T-helper 2 cell treated with Interferon-gamma antibody and Interleukin-4, amounts not matched to agents 5 μg/mL and 100 μg/mL, for 36 hours (primary cell): ENCODE measurements at regions not wholly inside any gene's neighbourhood (a gene's known extent, or its start where the extent isn't known, plus 50 kb on each side); places are given as distances from the start of the nearest gene placed in this dataset.

Experiments used
- DNase-seq: peaks from one replicate; pipeline ENCODE4 v3.0.0; 2021; ENCODE audit warnings: low spot score
- H3K27ac Mint-ChIP-seq: one replicate; pipeline ENCODE4 v1.8.0; 2021; ENCODE audit warnings: mild to moderate bottlenecking, mixed read lengths
- H3K27me3 Mint-ChIP-seq: one replicate; pipeline ENCODE4 v1.8.0; 2021; ENCODE audit warnings: low read depth, mixed read lengths
- H3K36me3 Mint-ChIP-seq: one replicate; pipeline ENCODE4 v1.8.0; 2021; ENCODE audit warnings: low read depth, mixed read lengths
- H3K4me1 Mint-ChIP-seq: one replicate; pipeline ENCODE4 v1.8.0; 2021; ENCODE audit warnings: low read depth, mixed read lengths
- H3K4me3 Mint-ChIP-seq: one replicate; pipeline ENCODE4 v1.8.0; 2022; ENCODE audit warnings: mild to moderate bottlenecking, moderate library complexity, mixed read lengths
- H3K9me3 Mint-ChIP-seq: one replicate; pipeline ENCODE4 v1.8.0; 2021; ENCODE audit warnings: mixed read lengths

DNA sequence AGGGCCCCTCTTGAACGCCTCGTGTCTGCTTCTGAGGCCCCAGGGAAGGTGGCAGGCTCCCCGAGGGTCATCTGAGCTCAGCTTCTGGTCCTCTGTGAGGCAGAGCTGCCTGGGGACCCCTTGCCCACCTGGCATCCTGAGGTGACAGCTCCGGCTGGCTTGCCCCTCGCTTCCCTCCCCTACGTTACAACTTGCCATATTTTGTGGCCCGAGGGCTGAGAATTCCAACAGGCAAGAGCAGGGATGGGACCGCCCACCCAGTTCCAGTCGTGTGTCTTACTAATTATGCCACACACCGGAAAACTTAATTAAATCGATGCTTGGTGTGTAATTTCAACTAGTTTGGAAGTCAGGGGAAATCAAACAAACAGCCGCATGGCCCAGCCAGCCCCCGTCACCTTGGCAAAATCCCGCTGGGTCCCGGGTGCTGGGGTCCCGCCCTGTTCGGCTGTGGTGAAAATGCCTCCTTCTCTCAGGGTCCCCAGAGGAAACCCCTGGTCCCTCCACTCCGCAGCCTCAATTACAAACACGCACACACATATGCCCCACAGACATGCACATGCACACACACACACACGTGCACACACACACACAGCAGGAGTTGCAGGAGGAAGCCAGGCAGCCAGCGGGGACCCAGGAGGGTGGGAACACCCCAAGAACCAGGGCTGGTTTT is 221.0 kb upstream of the IER5L start:
- Mint-ChIP-seq H3K27ac (no peak overlapping the region), H3K36me3 (no peaks in the 10 kb centered on the region), H3K4me1 (peaks cover 3% of the 10 kb centered on the region), H3K4me3 (no peak overlapping the region), H3K9me3 (no peaks in the 10 kb centered on the region), H3K27me3 (no peaks in the 10 kb centered on the region)
- no peak for DNase-seq

DNA sequence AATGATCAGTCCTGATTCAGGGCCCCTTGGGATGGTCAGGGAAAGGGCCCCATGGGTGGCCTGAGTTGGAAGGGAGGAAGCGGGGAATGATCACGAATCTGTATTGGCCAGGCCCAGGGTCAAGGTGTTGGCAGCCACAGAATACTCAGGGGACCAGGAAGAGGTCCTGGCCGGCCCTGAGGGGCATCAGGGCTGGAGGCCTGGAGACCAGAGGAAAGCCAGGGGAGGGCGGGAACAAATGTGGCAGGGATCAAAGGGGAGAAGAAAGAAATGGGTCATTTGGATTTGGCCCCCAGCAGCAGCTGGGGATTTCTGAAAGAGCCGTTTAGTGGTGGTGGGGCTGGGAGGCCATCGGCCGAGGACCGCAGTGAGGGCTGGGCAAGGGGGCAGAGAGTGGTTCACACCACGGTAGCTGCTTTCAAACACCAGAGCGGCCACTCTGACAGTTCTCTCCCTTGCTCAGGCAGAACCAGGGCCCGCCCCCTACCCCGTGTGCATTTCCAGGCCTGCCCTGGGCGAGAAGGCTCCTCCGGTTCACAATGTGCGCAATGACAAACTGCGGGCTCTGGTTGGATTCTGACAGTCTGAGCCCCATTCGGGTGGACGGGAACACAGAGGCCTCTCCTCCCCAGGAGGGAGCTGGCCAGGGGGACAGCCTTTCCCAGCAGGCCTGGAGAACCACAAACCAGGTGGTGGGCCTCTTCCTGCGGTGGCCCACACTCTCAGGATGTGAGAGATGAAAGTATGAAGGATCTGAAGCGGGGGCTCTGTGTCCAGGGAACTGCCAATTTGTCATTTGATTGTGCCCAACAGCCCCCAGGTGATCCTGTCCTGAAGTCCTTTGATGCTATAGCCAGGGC is 220.3 kb upstream of the IER5L start:
- Mint-ChIP-seq H3K27me3 (no peaks in the 10 kb centered on the region), H3K9me3 (no peaks in the 10 kb centered on the region), H3K4me3 (no peak overlapping the region), H3K27ac (no peak overlapping the region), H3K4me1 (peaks cover 3% of the 10 kb centered on the region), H3K36me3 (no peaks in the 10 kb centered on the region)
- no peak for DNase-seq

DNA sequence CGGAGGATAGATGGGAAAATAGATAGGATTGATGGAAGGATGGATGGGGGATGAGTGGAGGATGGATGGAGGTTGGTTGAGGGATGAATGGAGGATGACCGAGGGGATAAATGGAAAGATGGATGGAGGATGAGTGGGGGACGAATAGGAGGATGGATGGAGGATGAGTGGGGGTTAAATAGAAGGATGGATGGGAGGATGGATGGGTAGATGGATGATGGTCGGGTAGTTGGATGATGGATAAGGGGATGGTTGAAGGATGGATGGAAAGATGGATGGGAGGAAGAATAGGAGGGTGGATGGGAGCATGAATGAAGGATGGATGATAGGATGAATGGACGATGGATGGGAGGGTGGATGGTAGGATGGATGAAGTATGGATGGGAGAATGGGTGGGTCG is 219.3 kb upstream of the IER5L start:
- Mint-ChIP-seq H3K4me1 (peaks cover 3% of the 10 kb centered on the region), H3K27ac (no peak overlapping the region), H3K27me3 (no peaks in the 10 kb centered on the region), H3K4me3 (no peak overlapping the region), H3K36me3 (no peaks in the 10 kb centered on the region), H3K9me3 (no peaks in the 10 kb centered on the region)
- no peak for DNase-seq

DNA sequence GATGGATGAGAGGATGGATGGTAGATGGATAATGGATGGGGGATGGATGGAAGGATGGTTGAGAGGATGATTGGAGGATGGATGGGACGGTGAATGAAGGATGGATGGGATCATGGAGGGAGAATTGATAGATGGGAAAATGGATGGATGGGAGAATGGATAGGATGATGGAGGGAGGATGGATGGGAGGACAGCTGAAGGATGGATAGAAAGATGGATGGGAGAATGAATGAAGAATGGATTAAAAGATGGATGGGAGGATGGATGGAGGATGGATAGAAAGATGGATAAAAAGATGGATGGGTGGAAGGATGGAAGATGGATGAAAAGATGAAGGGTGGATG is 218.3 kb upstream of the IER5L start:
- Mint-ChIP-seq H3K27me3 (no peaks in the 10 kb centered on the region), H3K4me3 (no peak overlapping the region), H3K9me3 (no peaks in the 10 kb centered on the region), H3K36me3 (no peaks in the 10 kb centered on the region), H3K27ac (no peak overlapping the region), H3K4me1 (peaks cover 3% of the 10 kb centered on the region)
- DNase-seq = no peak

DNA sequence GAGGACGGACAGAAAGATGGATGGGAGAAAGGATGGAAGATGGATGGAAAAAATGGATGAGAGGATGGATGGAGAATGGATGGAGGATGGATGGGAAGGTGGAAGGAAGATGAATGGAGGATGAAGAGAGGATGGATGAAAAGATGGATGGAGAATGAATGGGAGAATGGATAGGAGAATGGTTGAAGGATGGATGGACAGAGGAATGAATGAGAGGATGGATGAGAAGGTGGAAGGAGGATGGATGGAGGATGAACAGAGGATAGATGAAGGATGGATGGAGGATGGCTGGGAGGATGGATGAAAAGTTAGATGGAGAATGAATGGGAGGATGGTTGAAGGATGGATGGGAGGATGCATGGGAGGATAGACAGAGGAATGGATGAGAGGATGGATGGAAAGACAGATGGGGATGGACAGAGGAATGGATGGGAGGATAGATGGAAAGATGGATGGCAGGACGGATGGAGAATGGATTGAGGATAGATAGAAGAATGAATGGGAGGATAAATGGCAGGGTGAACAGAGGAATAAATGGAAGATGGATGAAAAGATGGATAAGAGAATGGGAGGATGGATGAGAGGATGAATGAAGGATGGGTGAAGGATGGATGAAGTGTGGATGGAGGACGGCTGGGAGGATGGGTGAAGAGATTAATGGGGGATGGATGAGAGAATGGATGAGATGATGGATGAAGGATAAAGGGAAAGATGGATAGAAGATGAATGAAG is 217.7 kb upstream of the IER5L start:
- no peaks in the 10 kb centered on the region for H3K9me3 Mint-ChIP-seq
- H3K27me3 Mint-ChIP-seq = no peaks in the 10 kb centered on the region
- no peaks in the 10 kb centered on the region for H3K36me3 Mint-ChIP-seq
- H3K4me3 Mint-ChIP-seq = no peak overlapping the region
- no peak for DNase-seq
- peaks cover 3% of the 10 kb centered on the region for H3K4me1 Mint-ChIP-seq
- H3K27ac Mint-ChIP-seq = no peak overlapping the region

DNA sequence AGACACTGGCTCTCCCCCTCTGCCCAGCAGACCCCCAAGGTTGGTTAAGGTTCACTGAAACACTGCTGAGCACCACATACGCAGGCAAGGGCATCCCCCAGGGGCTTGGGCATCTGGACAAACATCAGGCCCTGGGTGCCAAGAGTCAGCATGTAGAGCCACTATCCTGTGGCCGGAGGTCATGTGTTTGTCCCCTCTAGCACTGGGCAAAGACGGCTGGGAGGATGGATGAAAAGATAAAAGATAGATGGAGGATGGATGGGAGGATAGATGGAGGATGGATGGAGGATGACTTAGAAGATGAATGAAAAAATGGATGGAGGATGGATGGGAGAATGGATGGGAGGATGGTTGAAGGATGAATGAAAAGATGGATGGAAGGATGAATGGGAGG is 216.8 kb upstream of the IER5L start:
- Mint-ChIP-seq H3K4me1 (peaks cover 3% of the 10 kb centered on the region), H3K36me3 (no peaks in the 10 kb centered on the region), H3K27ac (no peak overlapping the region), H3K4me3 (no peak overlapping the region), H3K9me3 (no peaks in the 10 kb centered on the region), H3K27me3 (peaks cover 2% of the 10 kb centered on the region)
- no peak for DNase-seq

DNA sequence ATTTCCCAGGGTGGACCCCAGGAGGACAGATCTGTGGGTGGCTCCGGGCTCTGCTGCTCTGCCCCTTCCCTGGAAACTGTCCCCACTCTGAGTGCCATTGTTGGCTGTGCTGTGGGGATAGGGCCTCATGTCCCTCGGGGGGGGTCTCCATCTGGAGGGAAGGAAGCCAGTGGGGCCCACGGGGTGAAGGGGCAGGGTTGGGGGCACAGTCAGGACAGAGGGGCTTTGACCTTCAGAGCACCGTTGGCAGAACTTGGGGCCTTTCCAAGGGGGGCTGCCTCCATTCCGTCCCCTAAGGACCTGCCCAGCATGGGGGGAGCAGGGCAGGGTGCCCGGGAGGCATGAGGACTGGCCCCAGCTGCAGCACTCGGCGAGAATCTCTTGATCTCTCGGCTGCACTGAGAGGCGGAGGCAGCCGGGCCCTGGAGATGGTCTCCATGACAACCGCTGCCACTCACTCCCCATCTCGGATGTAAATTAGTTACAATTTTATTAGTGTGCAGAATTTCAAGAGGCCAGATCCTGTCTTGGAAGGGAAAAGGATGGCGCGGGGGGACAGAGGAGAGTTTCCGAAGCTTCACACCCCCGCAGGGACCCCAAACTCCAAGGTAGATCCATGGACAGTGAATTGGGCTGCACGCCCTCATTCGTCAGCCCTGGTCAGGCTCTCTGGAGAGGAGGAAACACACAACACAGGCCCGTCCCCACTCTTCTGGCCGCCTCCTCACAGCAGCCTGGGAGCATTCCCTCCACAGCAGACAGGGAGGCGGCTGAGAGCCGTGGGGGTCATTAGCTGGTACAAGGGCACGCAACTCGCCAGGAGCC is 216.2 kb upstream of the IER5L start:
- Mint-ChIP-seq H3K4me1 (peaks cover 3% of the 10 kb centered on the region), H3K27ac (no peak overlapping the region), H3K9me3 (no peaks in the 10 kb centered on the region), H3K36me3 (no peaks in the 10 kb centered on the region), H3K4me3 (no peak overlapping the region), H3K27me3 (peaks cover 2% of the 10 kb centered on the region)
- no peak for DNase-seq

DNA sequence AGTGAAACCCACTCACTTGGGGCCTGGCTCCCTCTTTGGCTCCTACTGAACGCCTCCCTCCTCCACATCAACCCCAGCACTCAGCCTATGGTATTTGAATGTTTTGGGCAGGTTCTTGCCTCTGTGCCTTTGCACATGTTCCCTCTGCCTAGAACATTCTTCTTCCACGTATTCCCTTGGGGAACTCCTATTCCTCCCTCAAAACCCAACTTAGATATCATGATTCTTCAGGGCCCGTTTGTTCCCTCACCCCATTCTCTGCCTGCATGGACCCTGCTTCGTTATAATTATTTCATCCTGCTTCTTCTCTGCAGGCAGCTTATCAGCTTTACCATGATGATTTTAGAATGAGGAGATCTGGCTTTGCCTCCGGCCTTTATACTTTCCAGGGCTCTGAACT is 215.0 kb upstream of the IER5L start:
- Mint-ChIP-seq H3K9me3 (no peaks in the 10 kb centered on the region), H3K4me1 (peaks cover 3% of the 10 kb centered on the region), H3K27ac (no peak overlapping the region), H3K36me3 (no peaks in the 10 kb centered on the region), H3K4me3 (no peak overlapping the region), H3K27me3 (peaks cover 5% of the 10 kb centered on the region)
- DNase-seq = no peak

DNA sequence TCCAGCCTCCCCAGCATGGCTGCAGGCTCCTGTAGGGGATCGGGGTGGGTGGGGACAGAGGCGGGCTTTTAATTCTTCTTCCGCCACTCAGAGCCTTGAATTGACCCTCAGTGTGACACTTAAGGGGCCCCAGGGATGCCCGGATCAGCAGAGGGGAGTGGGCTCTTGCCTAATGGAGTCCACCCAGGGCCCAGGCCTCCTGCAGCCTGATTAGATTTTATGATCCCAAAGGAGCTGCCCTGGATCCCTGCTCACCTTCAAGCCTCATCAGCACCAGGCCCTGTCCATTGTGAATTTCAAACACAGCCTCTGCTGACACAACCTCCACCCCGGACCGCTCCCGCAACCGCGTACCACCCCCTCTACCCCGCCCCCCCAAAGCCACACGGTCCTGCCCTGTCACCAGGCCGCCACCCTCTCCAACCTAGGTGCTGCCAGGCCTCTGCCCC is 214.1 kb upstream of the IER5L start:
- no peak for DNase-seq
- Mint-ChIP-seq H3K36me3 (no peaks in the 10 kb centered on the region), H3K27ac (no peak overlapping the region), H3K4me1 (no peaks in the 10 kb centered on the region), H3K9me3 (no peaks in the 10 kb centered on the region), H3K27me3 (peaks cover 8% of the 10 kb centered on the region), H3K4me3 (no peak overlapping the region)

DNA sequence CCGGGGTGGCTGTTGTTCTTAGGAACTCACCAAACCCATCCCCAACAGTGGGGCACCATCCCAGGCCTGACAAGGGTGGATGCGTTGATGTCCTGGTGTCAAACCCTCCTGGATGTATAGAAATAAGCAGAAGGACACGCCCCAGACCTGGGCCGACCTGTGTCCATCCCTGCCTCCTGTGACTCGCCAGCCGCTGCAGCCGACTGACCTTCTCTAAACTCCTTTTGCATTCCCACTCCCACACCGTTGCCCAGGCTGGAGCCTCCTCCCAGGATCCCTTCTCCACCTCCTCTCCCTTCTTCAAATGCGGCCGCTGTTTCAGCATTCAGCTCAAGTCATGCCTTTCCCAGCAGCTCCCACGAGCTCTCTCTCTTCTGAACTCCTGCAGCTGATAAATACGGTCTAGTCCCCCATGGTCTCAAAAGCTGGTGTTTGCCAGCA is 213.2 kb upstream of the IER5L start:
- Mint-ChIP-seq H3K9me3 (no peaks in the 10 kb centered on the region), H3K4me1 (no peaks in the 10 kb centered on the region), H3K36me3 (no peaks in the 10 kb centered on the region), H3K4me3 (no peak overlapping the region), H3K27ac (no peak overlapping the region), H3K27me3 (peaks cover 8% of the 10 kb centered on the region)
- DNase-seq = no peak

DNA sequence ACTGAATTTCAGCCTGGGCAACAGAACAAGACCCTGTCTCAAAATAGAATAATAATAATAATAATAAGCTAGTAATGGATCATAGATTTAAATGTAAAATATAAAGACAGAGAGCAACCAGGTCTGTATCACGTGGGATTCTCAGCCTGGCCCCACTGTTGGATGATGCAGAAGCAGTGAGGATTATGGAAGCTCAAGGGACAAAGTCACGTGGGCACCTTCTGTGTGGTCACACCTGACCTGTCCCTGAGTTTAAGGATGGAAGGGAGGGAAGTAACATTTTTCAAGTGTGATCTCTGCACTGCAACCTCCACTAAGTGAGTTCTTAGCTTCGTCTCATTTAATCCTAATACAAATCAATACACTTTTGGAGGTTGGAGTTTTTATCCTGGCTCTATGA is 212.5 kb upstream of the IER5L start:
- H3K27me3 Mint-ChIP-seq = peaks cover 11% of the 10 kb centered on the region
- no peaks in the 10 kb centered on the region for H3K9me3 Mint-ChIP-seq
- H3K36me3 Mint-ChIP-seq = no peaks in the 10 kb centered on the region
- H3K4me3 Mint-ChIP-seq = no peak overlapping the region
- DNase-seq = no peak
- H3K4me1 Mint-ChIP-seq = no peaks in the 10 kb centered on the region
- H3K27ac Mint-ChIP-seq = no peak overlapping the region

DNA sequence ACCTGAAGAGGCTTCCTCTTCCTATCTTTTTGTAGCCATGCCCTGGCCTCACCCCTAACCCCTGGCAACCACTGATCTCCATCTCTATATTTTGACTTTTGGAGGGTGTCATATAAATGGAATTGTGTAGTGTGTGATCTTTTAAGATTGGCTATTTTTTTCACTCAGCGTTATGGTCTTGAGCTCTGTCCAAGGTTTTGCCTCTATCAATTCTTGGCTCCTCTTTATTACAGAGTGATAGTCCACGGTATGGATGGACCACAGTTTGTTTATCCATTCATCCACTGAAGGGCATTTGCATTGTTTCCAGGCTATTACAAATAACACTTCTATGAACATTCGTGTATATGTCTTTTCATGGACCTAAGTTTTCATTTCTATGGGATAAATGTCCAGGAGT is 209.8 kb upstream of the IER5L start:
- H3K27ac Mint-ChIP-seq = no peak overlapping the region
- no peaks in the 10 kb centered on the region for H3K4me1 Mint-ChIP-seq
- DNase-seq = no peak
- H3K9me3 Mint-ChIP-seq = no peaks in the 10 kb centered on the region
- H3K4me3 Mint-ChIP-seq = no peak overlapping the region
- H3K36me3 Mint-ChIP-seq = no peaks in the 10 kb centered on the region
- H3K27me3 Mint-ChIP-seq = peaks cover 11% of the 10 kb centered on the region

DNA sequence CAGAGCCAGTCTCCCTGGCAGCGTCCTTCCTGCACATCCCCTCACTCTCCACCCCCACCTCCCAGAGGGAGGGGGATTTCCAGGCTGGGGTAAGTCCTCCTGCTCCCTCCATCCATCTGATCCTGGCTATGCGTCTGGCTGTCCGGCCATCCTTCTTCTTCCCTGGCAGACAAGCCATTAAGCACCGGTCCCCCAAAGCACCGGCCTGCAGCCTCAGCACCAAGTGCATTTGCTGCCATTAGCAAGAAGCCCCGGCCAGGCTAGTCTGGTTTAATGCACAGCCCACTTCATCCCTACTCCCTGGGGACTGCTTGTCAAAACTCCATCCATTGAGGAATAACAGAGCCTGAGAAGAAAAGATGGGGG is 208.7 kb upstream of the IER5L start:
- no peaks in the 10 kb centered on the region for H3K36me3 Mint-ChIP-seq
- no peak overlapping the region for H3K4me3 Mint-ChIP-seq
- H3K27ac Mint-ChIP-seq = no peak overlapping the region
- H3K27me3 Mint-ChIP-seq = peaks cover 11% of the 10 kb centered on the region
- DNase-seq = no peak
- no peaks in the 10 kb centered on the region for H3K9me3 Mint-ChIP-seq
- no peaks in the 10 kb centered on the region for H3K4me1 Mint-ChIP-seq
